GM12873 (cell line): ENCODE measurements at regions not wholly inside any gene's neighbourhood (a gene's known extent, or its start where the extent isn't known, plus 50 kb on each side); places are given as distances from the start of the nearest gene placed in this dataset.

Experiments
- TF ChIP-seq, protein P1 (sequence below): IDR thresholded peaks from 2 replicates; pipeline ENCODE4 v1.5.1; 2012; ENCODE audit warnings: low read depth, mild to moderate bottlenecking, moderate library complexity, low read length, control low read depth; ENCODE audit not compliant: insufficient read depth; ENCODE audit errors: missing control alignments

DNA sequence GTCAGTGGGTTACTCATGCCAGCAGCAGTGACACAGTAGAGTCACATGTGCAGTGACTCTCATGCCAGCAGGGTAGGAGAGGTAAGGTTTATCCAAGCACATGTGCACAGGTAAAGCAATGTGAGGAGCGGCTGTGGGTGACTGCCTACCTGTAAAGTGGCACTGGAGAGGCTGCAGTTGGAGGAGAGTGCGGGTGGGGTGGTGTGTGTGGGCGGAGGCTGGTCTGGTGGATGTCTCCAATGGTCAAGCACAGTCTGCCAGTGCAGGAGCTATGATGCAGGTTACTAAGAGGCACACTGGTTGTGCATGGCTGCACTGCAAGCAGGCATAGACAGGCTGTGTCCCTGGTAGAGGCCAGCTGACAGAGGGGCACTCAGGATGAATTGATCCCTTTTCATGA is 588.2 kb upstream of the FTMT start:
- TF ChIP-seq, protein P1, sequence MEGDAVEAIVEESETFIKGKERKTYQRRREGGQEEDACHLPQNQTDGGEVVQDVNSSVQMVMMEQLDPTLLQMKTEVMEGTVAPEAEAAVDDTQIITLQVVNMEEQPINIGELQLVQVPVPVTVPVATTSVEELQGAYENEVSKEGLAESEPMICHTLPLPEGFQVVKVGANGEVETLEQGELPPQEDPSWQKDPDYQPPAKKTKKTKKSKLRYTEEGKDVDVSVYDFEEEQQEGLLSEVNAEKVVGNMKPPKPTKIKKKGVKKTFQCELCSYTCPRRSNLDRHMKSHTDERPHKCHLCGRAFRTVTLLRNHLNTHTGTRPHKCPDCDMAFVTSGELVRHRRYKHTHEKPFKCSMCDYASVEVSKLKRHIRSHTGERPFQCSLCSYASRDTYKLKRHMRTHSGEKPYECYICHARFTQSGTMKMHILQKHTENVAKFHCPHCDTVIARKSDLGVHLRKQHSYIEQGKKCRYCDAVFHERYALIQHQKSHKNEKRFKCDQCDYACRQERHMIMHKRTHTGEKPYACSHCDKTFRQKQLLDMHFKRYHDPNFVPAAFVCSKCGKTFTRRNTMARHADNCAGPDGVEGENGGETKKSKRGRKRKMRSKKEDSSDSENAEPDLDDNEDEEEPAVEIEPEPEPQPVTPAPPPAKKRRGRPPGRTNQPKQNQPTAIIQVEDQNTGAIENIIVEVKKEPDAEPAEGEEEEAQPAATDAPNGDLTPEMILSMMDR: no peak

DNA sequence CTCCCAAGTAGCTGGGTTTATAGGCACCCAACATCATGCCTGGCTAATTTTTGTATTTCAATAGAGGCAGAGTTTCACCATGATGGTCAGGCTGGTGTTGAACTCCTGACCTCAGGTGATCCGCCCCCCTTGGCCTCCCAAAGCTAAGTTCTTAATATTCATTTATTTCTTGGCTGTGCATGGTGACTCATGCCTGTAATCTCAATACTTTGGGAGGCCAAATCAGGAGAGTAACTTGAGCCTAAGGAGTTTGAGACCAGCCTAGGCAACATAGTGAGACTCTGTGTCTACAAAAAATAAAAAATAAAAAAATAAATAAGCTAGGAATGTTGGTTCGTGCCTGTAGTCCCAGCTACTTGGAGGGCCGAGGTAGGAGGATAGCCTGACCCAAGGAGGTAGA is 587.1 kb upstream of the FTMT start:
- TF ChIP-seq, protein P1: no peak

DNA sequence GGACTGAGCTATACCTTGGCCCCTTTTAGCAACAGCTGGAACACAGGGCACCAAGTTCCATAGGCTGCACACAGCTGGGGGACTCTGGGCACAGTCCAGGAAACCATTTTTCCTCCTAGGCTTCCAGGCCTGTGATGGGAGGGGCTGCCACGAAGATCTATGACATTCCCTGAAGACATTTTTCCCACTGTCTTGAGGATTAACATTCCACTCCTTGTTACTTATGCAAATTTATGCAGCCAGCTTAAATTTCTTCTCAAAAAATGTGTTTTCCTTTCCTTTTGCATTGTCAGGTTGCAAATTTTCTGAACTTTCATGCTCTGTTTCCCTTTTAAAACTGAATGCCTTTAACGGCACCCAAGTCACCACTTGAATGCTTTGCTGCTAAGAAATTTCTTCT is 580.1 kb upstream of the FTMT start:
- TF ChIP-seq, protein P1: no peak

DNA sequence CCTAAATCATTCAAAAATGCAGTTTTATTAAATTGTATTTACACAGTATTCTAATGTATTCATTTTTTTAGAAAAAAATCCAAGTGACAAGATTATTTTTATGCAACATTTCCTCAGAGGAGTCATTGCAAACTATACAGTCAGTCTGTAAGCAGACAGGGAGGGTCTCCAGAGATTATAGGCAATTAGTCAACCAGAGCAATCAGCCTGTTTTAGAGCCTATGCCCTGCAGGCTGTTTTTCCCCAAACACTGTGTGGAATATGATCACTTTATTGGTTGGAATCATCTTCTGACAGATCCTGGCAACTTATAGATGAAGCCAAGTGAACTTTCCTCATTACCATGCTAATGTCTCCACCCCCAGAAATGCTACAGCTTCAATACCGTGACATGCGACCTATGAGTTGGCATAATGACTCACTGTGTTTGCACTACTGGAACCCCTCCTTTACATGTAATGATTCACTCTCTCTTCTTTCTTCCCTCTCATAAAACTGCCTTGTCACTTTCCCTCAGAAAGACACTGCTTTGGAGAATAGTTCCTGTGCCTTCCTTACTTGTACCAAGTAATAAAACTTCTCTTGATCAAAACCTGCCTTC is 577.7 kb upstream of the FTMT start:
- TF ChIP-seq, protein P1: no peak

DNA sequence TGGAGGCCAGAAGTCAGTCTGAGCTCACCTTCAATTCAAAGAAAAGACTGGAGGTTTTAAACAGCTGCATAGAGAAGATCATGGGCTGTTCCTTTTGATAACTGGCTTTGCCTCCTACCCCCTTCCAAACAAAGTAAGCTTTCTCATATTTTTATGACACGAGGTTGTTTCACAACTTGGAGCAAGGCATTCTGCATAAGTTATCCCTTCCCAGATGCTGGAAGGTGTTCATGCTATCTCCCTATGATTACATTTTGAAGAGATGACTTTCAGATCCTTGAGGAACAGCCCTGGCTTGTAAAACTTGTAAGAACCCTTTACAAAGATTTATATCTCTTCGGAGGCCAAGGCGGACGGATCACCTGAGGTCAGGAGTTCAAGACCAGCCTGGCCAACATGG is 571.9 kb upstream of the FTMT start:
- TF ChIP-seq, protein P1: no peak

DNA sequence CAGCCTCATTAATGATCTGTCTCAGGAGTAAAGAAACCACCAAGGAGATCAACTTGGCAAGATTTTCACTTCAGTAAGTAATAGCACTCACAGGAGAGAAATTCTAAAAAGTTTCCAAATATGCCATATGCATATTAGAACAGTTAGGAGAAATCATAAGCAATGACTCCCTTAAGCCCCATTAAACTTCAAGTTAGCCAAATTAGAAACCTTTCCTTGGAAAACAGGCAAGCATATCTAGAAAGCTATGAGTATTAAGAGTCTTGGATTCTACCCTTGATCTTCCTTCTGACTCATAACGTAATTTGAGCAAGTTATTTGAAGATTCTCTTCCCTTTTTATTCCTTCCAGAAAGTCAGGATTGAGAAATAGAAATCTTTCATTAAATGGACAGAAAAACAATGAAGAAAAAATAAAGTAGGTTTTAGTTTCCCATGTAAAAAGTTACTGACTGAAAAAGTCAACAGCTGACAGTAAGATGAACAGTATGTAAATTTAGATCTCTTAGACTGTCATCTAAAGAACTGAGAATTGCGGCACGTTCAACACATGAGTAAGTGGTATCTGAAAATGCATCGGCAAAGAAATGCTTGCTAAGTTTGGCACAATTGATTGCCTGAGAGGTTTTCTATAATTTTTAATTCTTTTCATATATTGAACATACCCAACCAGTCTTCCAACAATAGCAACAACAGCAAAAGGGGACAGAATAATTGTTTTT is 565.7 kb upstream of the FTMT start:
- TF ChIP-seq, protein P1: no peak

DNA sequence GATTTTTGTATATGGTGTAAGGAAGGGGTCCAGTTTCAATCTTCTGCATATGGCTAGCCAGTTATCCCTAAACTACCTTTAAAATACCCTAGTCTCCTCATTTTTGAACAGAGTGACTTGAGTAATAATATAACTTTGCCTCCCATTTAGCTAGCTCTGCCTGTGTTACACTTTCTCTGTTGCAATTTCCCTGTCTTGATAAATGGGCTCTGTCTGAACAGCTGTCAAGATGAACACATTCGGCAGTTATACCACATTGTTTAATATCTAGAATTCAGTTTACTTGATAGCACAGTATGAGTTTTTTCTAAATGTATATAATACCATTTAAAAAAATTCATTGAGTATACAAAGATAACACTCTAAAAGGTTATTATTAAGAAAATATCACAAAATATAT is 562.9 kb upstream of the FTMT start:
- TF ChIP-seq, protein P1: no peak
